ENCODE measurements at regions not wholly inside any gene's neighbourhood (a gene's known extent, or its start where the extent isn't known, plus 50 kb on each side); places are given as distances from the start of the nearest gene placed in this dataset.

- no peak for DNase-seq (ENCODE audit: low spot score)
- no peak overlapping the region for H3K27ac ChIP-seq (ENCODE audit: poor library complexity, severe bottlenecking)
- H3K4me3 ChIP-seq (ENCODE audit: severe bottlenecking), result no peak overlapping the region
- no peaks in the 10 kb centered on the region for H3K9me3 ChIP-seq (ENCODE audit: severe bottlenecking)
- no peaks in the 10 kb centered on the region for H3K27me3 ChIP-seq (ENCODE audit: insufficient read depth, poor library complexity, severe bottlenecking)
- H3K36me3 ChIP-seq (ENCODE audit: low read depth), result no peaks in the 10 kb centered on the region
- H3K4me1 ChIP-seq (ENCODE audit: insufficient read depth, poor library complexity, severe bottlenecking), result no peaks in the 10 kb centered on the region
- no peak for ATAC-seq (ENCODE audit: low read depth)
- TF ChIP-seq CTCF (IDR thresholded peaks at IDR 0.05; ENCODE audit: poor library complexity, severe bottlenecking), result no peak
Observed at GRCh38 chr9:2486988-2487387, 134.6 kb upstream of the VLDLR start.

- no peak for TF ChIP-seq CTCF (IDR thresholded peaks at IDR 0.05; ENCODE audit: poor library complexity, severe bottlenecking)
- no peak overlapping the region for H3K4me3 ChIP-seq (ENCODE audit: severe bottlenecking)
- no peaks in the 10 kb centered on the region for H3K4me1 ChIP-seq (ENCODE audit: insufficient read depth, poor library complexity, severe bottlenecking)
- DNase-seq (ENCODE audit: low spot score) (no peak), ATAC-seq (ENCODE audit: low read depth) (no peak)
- H3K27me3 ChIP-seq (ENCODE audit: insufficient read depth, poor library complexity, severe bottlenecking), result no peaks in the 10 kb centered on the region
- H3K36me3 ChIP-seq (ENCODE audit: low read depth), result no peaks in the 10 kb centered on the region
- H3K9me3 ChIP-seq (ENCODE audit: severe bottlenecking), result no peaks in the 10 kb centered on the region
- H3K27ac ChIP-seq (ENCODE audit: poor library complexity, severe bottlenecking), result no peak overlapping the region
Observed at GRCh38 chr9:2489838-2490314, 131.7 kb upstream of the VLDLR start.

GRCh38 chr9:2492161-2492560 lies 129.4 kb upstream of the VLDLR start:
- Histone ChIP-seq H3K4me1 (ENCODE audit: insufficient read depth, poor library complexity, severe bottlenecking) (no peaks in the 10 kb centered on the region), H3K27me3 (ENCODE audit: insufficient read depth, poor library complexity, severe bottlenecking) (no peaks in the 10 kb centered on the region), H3K36me3 (ENCODE audit: low read depth) (no peaks in the 10 kb centered on the region), H3K9me3 (ENCODE audit: severe bottlenecking) (no peaks in the 10 kb centered on the region), H3K4me3 (ENCODE audit: severe bottlenecking) (no peak overlapping the region), H3K27ac (ENCODE audit: poor library complexity, severe bottlenecking) (no peak overlapping the region)
- ATAC-seq (ENCODE audit: low read depth) (no peak), DNase-seq (ENCODE audit: low spot score) (no peak)
- TF ChIP-seq CTCF (IDR thresholded peaks at IDR 0.05; ENCODE audit: poor library complexity, severe bottlenecking), result no peak

GRCh38 chr9:2493109-2493508 lies 128.5 kb upstream of the VLDLR start:
- Histone ChIP-seq H3K4me1 (ENCODE audit: insufficient read depth, poor library complexity, severe bottlenecking) (no peaks in the 10 kb centered on the region), H3K27ac (ENCODE audit: poor library complexity, severe bottlenecking) (no peak overlapping the region), H3K4me3 (ENCODE audit: severe bottlenecking) (no peak overlapping the region), H3K9me3 (ENCODE audit: severe bottlenecking) (no peaks in the 10 kb centered on the region), H3K27me3 (ENCODE audit: insufficient read depth, poor library complexity, severe bottlenecking) (no peaks in the 10 kb centered on the region), H3K36me3 (ENCODE audit: low read depth) (no peaks in the 10 kb centered on the region)
- TF ChIP-seq CTCF (IDR thresholded peaks at IDR 0.05; ENCODE audit: poor library complexity, severe bottlenecking), result no peak
- ATAC-seq (ENCODE audit: low read depth) (no peak), DNase-seq (ENCODE audit: low spot score) (no peak)

- H3K4me1 ChIP-seq (ENCODE audit: insufficient read depth, poor library complexity, severe bottlenecking), result no peaks in the 10 kb centered on the region
- no peaks in the 10 kb centered on the region for H3K36me3 ChIP-seq (ENCODE audit: low read depth)
- H3K9me3 ChIP-seq (ENCODE audit: severe bottlenecking), result no peaks in the 10 kb centered on the region
- no peaks in the 10 kb centered on the region for H3K27me3 ChIP-seq (ENCODE audit: insufficient read depth, poor library complexity, severe bottlenecking)
- DNase-seq (ENCODE audit: low spot score) (no peak), ATAC-seq (ENCODE audit: low read depth) (no peak)
- TF ChIP-seq CTCF (IDR thresholded peaks at IDR 0.05; ENCODE audit: poor library complexity, severe bottlenecking), result no peak
- no peak overlapping the region for H3K27ac ChIP-seq (ENCODE audit: poor library complexity, severe bottlenecking)
- H3K4me3 ChIP-seq (ENCODE audit: severe bottlenecking), result no peak overlapping the region
Observed at GRCh38 chr9:2493529-2493928, 128.1 kb upstream of the VLDLR start.

Data from RWPE2 (cell line).